ENCODE measurements at regions not wholly inside any gene's neighbourhood (a gene's known extent, or its start where the extent isn't known, plus 50 kb on each side); places are given as distances from the start of the nearest gene placed in this dataset.

DNA sequence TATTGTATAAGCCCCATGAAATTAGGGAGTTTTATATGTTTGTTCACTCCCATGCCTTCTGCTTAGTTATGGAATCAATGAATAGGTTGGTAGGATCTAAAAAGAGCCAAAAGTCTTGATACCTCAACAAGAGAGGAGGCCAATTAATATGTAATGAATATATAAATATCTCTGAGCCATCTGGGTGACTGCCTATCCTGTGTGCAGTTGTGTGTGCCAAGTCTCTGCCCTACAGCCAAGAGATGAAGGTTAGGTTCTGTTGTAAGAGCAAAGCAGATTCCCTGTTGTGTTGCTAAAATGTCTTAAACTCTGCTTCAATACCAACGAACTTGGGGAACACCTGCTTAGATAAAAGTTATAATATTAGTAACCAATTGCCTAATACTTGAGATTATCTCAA lies 61.8 kb upstream of the GORAB start:
- DNase-seq = no peak

DNA sequence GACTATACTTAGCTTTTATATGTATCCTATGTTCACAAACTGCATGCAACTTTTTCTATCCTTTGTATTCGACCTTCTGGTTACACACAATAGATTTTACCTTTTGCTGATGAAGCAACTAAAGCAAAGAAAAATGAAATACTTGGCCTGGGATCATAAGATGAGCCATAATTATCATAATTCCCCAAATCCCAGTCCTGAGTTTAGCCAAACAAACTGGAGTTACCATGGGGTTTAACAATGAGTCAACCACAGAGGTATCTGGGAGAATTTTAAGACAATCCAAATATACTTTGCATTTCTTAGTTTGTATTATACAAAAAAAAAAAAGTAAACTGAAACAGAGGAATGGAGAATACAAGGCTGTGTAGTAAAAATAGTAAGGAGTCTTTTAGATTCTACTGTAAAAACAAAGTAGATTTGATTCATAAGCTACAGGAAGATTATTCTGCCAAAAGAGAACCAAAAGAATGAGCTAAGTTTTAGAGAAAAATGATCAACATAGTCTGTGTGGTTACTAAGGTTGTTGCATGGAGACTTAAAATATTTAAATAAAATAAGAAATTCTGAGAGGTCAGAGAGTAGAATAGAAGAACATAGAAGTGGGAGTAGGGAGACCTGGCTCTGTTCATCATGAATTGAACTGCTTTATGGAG lies 60.4 kb upstream of the GORAB start:
- no peak for DNase-seq

DNA sequence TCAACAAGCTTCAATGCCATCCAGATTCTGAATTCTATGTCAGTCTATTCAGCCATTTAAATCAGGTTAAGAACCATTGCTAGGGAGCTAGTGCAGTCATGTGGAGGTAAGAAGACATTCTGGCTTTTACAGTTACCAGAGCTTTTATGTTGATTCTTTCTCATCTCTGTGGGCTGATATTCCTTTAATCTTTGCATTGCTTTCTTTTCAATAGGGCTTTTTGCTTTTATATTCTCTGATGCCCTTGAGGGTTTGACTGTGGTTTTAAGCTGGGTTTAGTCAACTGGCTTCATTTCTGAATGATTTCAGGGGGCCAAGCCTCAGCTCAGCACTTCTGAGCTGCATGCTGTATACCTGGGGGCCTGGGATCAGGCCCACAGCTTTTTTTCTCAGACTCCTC lies 51.0 kb upstream of the GORAB start:
- DNase-seq = no peak

Data from hematopoietic multipotent progenitor cell treated with erythropoietin and hydrocortisone succinate and interleukin-3 and kit ligand, for 8 days (in vitro differentiated cells).